ENCODE measurements at regions not wholly inside any gene's neighbourhood (a gene's known extent, or its start where the extent isn't known, plus 50 kb on each side); places are given as distances from the start of the nearest gene placed in this dataset.
A peak's percentile ranks its signal among the peaks of the same experiment; 100 is the strongest.
"Not testable (repeated sequence)": the region's sequence is repeated elsewhere in the genome, so short reads cannot be mapped to it uniquely, and the experiment has no call there.

- no peak for DNase-seq
- ATAC-seq: peak; percentile 81
These were observed 229.8 kb upstream of the LRIG3 start for GRCh38 chr12:59149995-59150642.

GRCh38 chr12:59147791-59148190, 227.5 kb upstream of the LRIG3 start:
- ATAC-seq (no peak), DNase-seq (no peak)

GRCh38 chr12:59142183-59142790, 222.0 kb upstream of the LRIG3 start:
- DNase-seq (no peak), ATAC-seq (no peak)

- ATAC-seq (no peak), DNase-seq (no peak)
These were observed 214.4 kb upstream of the LRIG3 start for GRCh38 chr12:59134750-59135149.

- no peak for ATAC-seq
These were observed 211.2 kb upstream of the LRIG3 start for GRCh38 chr12:59131462-59131861.

GRCh38 chr12:59122784-59123183, 202.5 kb upstream of the LRIG3 start:
- no peak for ATAC-seq

More at GRCh38 chr12:59131462-59131861, 211.2 kb upstream of the LRIG3 start:
- DNase-seq: no peak

GRCh38 chr12:59121451-59121850, 201.1 kb upstream of the LRIG3 start:
- DNase-seq: no peak
- no peak for ATAC-seq

More at GRCh38 chr12:59122784-59123183, 202.5 kb upstream of the LRIG3 start:
- DNase-seq: no peak

- ATAC-seq (no peak), DNase-seq (no peak)
These were observed 199.4 kb upstream of the LRIG3 start for GRCh38 chr12:59119676-59120075.

- DNase-seq: no peak
- no peak for ATAC-seq
These were observed 198.1 kb upstream of the LRIG3 start for GRCh38 chr12:59118356-59118755.

GRCh38 chr12:59115995-59116394, 195.7 kb upstream of the LRIG3 start:
- no peak for DNase-seq
- no peak for ATAC-seq

- DNase-seq (no peak), ATAC-seq (no peak)
These were observed 195.2 kb upstream of the LRIG3 start for GRCh38 chr12:59115526-59115925.

GRCh38 chr12:59113831-59114615, 193.7 kb upstream of the LRIG3 start:
- ATAC-seq (no peak), DNase-seq (peak; percentile 63)

GRCh38 chr12:59111851-59112250, 191.5 kb upstream of the LRIG3 start:
- ATAC-seq: no peak
- DNase-seq: no peak

GRCh38 chr12:59108516-59108915, 188.2 kb upstream of the LRIG3 start:
- ATAC-seq, DNase-seq: not testable (repeated sequence)

GRCh38 chr12:59100585-59100984, 180.3 kb upstream of the LRIG3 start:
- ATAC-seq (no peak), DNase-seq (no peak)

- ATAC-seq (no peak), DNase-seq (no peak)
These were observed 177.6 kb upstream of the LRIG3 start for GRCh38 chr12:59097876-59098275.

GRCh38 chr12:59096246-59096645, 175.9 kb upstream of the LRIG3 start:
- ATAC-seq: no peak
- no peak for DNase-seq

- ATAC-seq (no peak), DNase-seq (no peak)
These were observed 172.9 kb upstream of the LRIG3 start for GRCh38 chr12:59093073-59093772.

- no peak for DNase-seq
- ATAC-seq: no peak
These were observed 168.4 kb upstream of the LRIG3 start for GRCh38 chr12:59088673-59089072.

- ATAC-seq (no peak), DNase-seq (no peak)
These were observed 167.4 kb upstream of the LRIG3 start for GRCh38 chr12:59087691-59088090.

- ATAC-seq: no peak
- no peak for DNase-seq
These were observed 166.9 kb upstream of the LRIG3 start for GRCh38 chr12:59087077-59087673.

- ATAC-seq (no peak), DNase-seq (no peak)
These were observed 165.8 kb upstream of the LRIG3 start for GRCh38 chr12:59086126-59086525.

Measured in stimulated activated naive CD8-positive, alpha-beta T cell treated with anti-CD3 and anti-CD28 coated beads, Interleukin-15, Interleukin-2, amounts not matched to agents 100 U/mL and 50 U/mL, for 24 hours (primary cell).